OCI-LY1 (cell line): ENCODE measurements at regions not wholly inside any gene's neighbourhood (a gene's known extent, or its start where the extent isn't known, plus 50 kb on each side); places are given as distances from the start of the nearest gene placed in this dataset.

Experiments used
- CTCF ChIP-seq: fragments of 200-600 bp; sonication (generic), shearing (Covaris generic); IDR thresholded peaks from 2 replicates; pipeline ENCODE4 v1.5.1; 2017; ENCODE audit warnings: mild to moderate bottlenecking, antibody characterized with exemption, low read length, moderate library complexity, mixed read lengths
- EZH2 ChIP-seq: fragments of 200-600 bp; sonication (generic), shearing (Covaris generic); IDR thresholded peaks from 2 replicates; pipeline ENCODE4 v1.8.0; 2017; ENCODE audit warnings: borderline replicate concordance, mixed run types, mild to moderate bottlenecking, antibody characterized with exemption, low read length, moderate library complexity, mixed read lengths

GRCh38 chr14:86774916-86775315, 1218.1 kb downstream of the GALC start:
- no peak for TF ChIP-seq CTCF
- TF ChIP-seq EZH2, result no peak
